Activated naive CD8-positive, alpha-beta T cell treated with anti-CD3 and anti-CD28 coated beads, Interleukin-2, amount 10 ng/mL, durations not matched to agents 7 days and 5 days (primary cell): ENCODE measurements at regions not wholly inside any gene's neighbourhood (a gene's known extent, or its start where the extent isn't known, plus 50 kb on each side); places are given as distances from the start of the nearest gene placed in this dataset.

Source experiments
- ATAC-seq: fragments of 150-1000 bp; cut with Tn5 transposase; one replicate; pipeline ENCODE4 v1.10.0; 2021; ENCODE audit warnings: low read depth, moderate library complexity
- POLR2A ChIA-PET: fragments of 350-600 bp; sonication (Branson Sonifier 250); formaldehyde crosslinking; loops from one replicate; lab custom pipeline; 2021; ENCODE audit warnings: antibody characterized with exemption; lab: Charles Lee
- DNase-seq: peaks from one replicate; pipeline ENCODE4 v3.0.0; 2021
- H3K27ac Mint-ChIP-seq: one replicate; pipeline ENCODE4 v1.8.0; 2022; ENCODE audit warnings: mild to moderate bottlenecking, mixed read lengths
- H3K27me3 Mint-ChIP-seq: one replicate; pipeline ENCODE4 v1.8.0; 2022; ENCODE audit warnings: mild to moderate bottlenecking, moderate library complexity, mixed read lengths
- H3K36me3 Mint-ChIP-seq: one replicate; pipeline ENCODE4 v1.8.0; 2021; ENCODE audit warnings: mild to moderate bottlenecking, mixed read lengths
- H3K4me1 Mint-ChIP-seq: one replicate; pipeline ENCODE4 v1.8.0; 2021; ENCODE audit warnings: mixed read lengths
- H3K4me3 Mint-ChIP-seq: one replicate; pipeline ENCODE4 v1.8.0; 2022; ENCODE audit warnings: mild to moderate bottlenecking, moderate library complexity, mixed read lengths
- H3K9me3 Mint-ChIP-seq: one replicate; pipeline ENCODE4 v1.8.0; 2021; ENCODE audit warnings: mixed read lengths

GRCh38 chr18:55864281-55864680, 276.3 kb upstream of the TCF4 start:
- ATAC-seq (no peak), DNase-seq (no peak)
- no peaks in the 10 kb centered on the region for H3K27me3 Mint-ChIP-seq
- H3K27ac Mint-ChIP-seq = no peak overlapping the region
- H3K4me3 Mint-ChIP-seq = no peak overlapping the region
- H3K4me1 Mint-ChIP-seq = no peaks in the 10 kb centered on the region
- POLR2A ChIA-PET = no interaction called here
- no peaks in the 10 kb centered on the region for H3K9me3 Mint-ChIP-seq
- H3K36me3 Mint-ChIP-seq = no peaks in the 10 kb centered on the region

- Mint-ChIP-seq H3K4me1 (no peaks in the 10 kb centered on the region), H3K27me3 (no peaks in the 10 kb centered on the region), H3K9me3 (no peaks in the 10 kb centered on the region), H3K36me3 (no peaks in the 10 kb centered on the region), H3K4me3 (no peak overlapping the region), H3K27ac (no peak overlapping the region)
- DNase-seq (no peak), ATAC-seq (no peak)
- POLR2A ChIA-PET = no interaction called here
Observed at GRCh38 chr18:55863876-55864275, 275.9 kb upstream of the TCF4 start.

- POLR2A ChIA-PET = no interaction called here
- no peaks in the 10 kb centered on the region for H3K27me3 Mint-ChIP-seq
- no peak for ATAC-seq
- H3K4me3 Mint-ChIP-seq = no peak overlapping the region
- no peaks in the 10 kb centered on the region for H3K4me1 Mint-ChIP-seq
- H3K9me3 Mint-ChIP-seq = no peaks in the 10 kb centered on the region
- H3K36me3 Mint-ChIP-seq = no peaks in the 10 kb centered on the region
- no peak for DNase-seq
- no peak overlapping the region for H3K27ac Mint-ChIP-seq
Observed at GRCh38 chr18:55863391-55863706, 275.4 kb upstream of the TCF4 start.

- Mint-ChIP-seq H3K4me1 (no peaks in the 10 kb centered on the region), H3K36me3 (no peaks in the 10 kb centered on the region), H3K27ac (no peak overlapping the region), H3K9me3 (no peaks in the 10 kb centered on the region), H3K27me3 (no peaks in the 10 kb centered on the region), H3K4me3 (no peak overlapping the region)
- no peak for DNase-seq
- POLR2A ChIA-PET = no interaction called here
- no peak for ATAC-seq
Observed at GRCh38 chr18:55862693-55863390, 274.9 kb upstream of the TCF4 start.

- no peak overlapping the region for H3K27ac Mint-ChIP-seq
- no peaks in the 10 kb centered on the region for H3K9me3 Mint-ChIP-seq
- H3K4me1 Mint-ChIP-seq = no peaks in the 10 kb centered on the region
- no peak for ATAC-seq
- DNase-seq = no peak
- H3K27me3 Mint-ChIP-seq = no peaks in the 10 kb centered on the region
- H3K36me3 Mint-ChIP-seq = no peaks in the 10 kb centered on the region
- H3K4me3 Mint-ChIP-seq = no peak overlapping the region
- POLR2A ChIA-PET = no interaction called here
Observed at GRCh38 chr18:55861266-55861665, 273.3 kb upstream of the TCF4 start.

GRCh38 chr18:55858661-55859515, 270.9 kb upstream of the TCF4 start:
- H3K9me3 Mint-ChIP-seq = no peaks in the 10 kb centered on the region
- DNase-seq (no peak), ATAC-seq (no peak)
- POLR2A ChIA-PET = no interaction called here
- no peak overlapping the region for H3K4me3 Mint-ChIP-seq
- no peaks in the 10 kb centered on the region for H3K27me3 Mint-ChIP-seq
- no peak overlapping the region for H3K27ac Mint-ChIP-seq
- no peaks in the 10 kb centered on the region for H3K4me1 Mint-ChIP-seq
- no peaks in the 10 kb centered on the region for H3K36me3 Mint-ChIP-seq

GRCh38 chr18:55857956-55858355, 270.0 kb upstream of the TCF4 start:
- Mint-ChIP-seq H3K9me3 (no peaks in the 10 kb centered on the region), H3K4me3 (no peak overlapping the region), H3K4me1 (no peaks in the 10 kb centered on the region), H3K27ac (no peak overlapping the region), H3K27me3 (no peaks in the 10 kb centered on the region), H3K36me3 (no peaks in the 10 kb centered on the region)
- POLR2A ChIA-PET = no interaction called here
- ATAC-seq (no peak), DNase-seq (no peak)

GRCh38 chr18:55857409-55857808, 269.4 kb upstream of the TCF4 start:
- Mint-ChIP-seq H3K36me3 (no peaks in the 10 kb centered on the region), H3K27me3 (no peaks in the 10 kb centered on the region), H3K9me3 (no peaks in the 10 kb centered on the region), H3K4me1 (no peaks in the 10 kb centered on the region), H3K27ac (no peak overlapping the region), H3K4me3 (no peak overlapping the region)
- POLR2A ChIA-PET = no interaction called here
- ATAC-seq = no peak
- no peak for DNase-seq

GRCh38 chr18:55856679-55857078, 268.7 kb upstream of the TCF4 start:
- H3K27me3 Mint-ChIP-seq = no peaks in the 10 kb centered on the region
- POLR2A ChIA-PET = no interaction called here
- no peaks in the 10 kb centered on the region for H3K9me3 Mint-ChIP-seq
- DNase-seq (no peak), ATAC-seq (no peak)
- no peaks in the 10 kb centered on the region for H3K4me1 Mint-ChIP-seq
- no peak overlapping the region for H3K27ac Mint-ChIP-seq
- no peak overlapping the region for H3K4me3 Mint-ChIP-seq
- no peaks in the 10 kb centered on the region for H3K36me3 Mint-ChIP-seq

GRCh38 chr18:55856229-55856628, 268.2 kb upstream of the TCF4 start:
- no peaks in the 10 kb centered on the region for H3K36me3 Mint-ChIP-seq
- no peaks in the 10 kb centered on the region for H3K27me3 Mint-ChIP-seq
- POLR2A ChIA-PET = no interaction called here
- ATAC-seq (no peak), DNase-seq (no peak)
- H3K27ac Mint-ChIP-seq = no peak overlapping the region
- no peaks in the 10 kb centered on the region for H3K9me3 Mint-ChIP-seq
- H3K4me1 Mint-ChIP-seq = no peaks in the 10 kb centered on the region
- H3K4me3 Mint-ChIP-seq = no peak overlapping the region

GRCh38 chr18:55853268-55853667, 265.3 kb upstream of the TCF4 start:
- Mint-ChIP-seq H3K9me3 (no peaks in the 10 kb centered on the region), H3K27ac (no peak overlapping the region), H3K36me3 (no peaks in the 10 kb centered on the region), H3K4me1 (no peaks in the 10 kb centered on the region), H3K27me3 (no peaks in the 10 kb centered on the region), H3K4me3 (no peak overlapping the region)
- POLR2A ChIA-PET = no interaction called here
- ATAC-seq (no peak), DNase-seq (no peak)

GRCh38 chr18:55850904-55851303, 262.9 kb upstream of the TCF4 start:
- ATAC-seq = no peak

GRCh38 chr18:55849391-55849790, 261.4 kb upstream of the TCF4 start:
- Mint-ChIP-seq H3K27ac (no peak overlapping the region), H3K4me1 (no peaks in the 10 kb centered on the region), H3K9me3 (no peaks in the 10 kb centered on the region), H3K36me3 (no peaks in the 10 kb centered on the region), H3K27me3 (no peaks in the 10 kb centered on the region), H3K4me3 (no peak overlapping the region)
- DNase-seq (no peak), ATAC-seq (no peak)
- POLR2A ChIA-PET = no interaction called here

More at GRCh38 chr18:55850904-55851303, 262.9 kb upstream of the TCF4 start:
- H3K4me1 Mint-ChIP-seq = no peaks in the 10 kb centered on the region
- no peak for DNase-seq
- no peak overlapping the region for H3K27ac Mint-ChIP-seq
- no peaks in the 10 kb centered on the region for H3K27me3 Mint-ChIP-seq
- H3K9me3 Mint-ChIP-seq = no peaks in the 10 kb centered on the region
- POLR2A ChIA-PET = no interaction called here
- H3K36me3 Mint-ChIP-seq = no peaks in the 10 kb centered on the region
- no peak overlapping the region for H3K4me3 Mint-ChIP-seq

GRCh38 chr18:55847960-55848359, 260.0 kb upstream of the TCF4 start:
- Mint-ChIP-seq H3K9me3 (no peaks in the 10 kb centered on the region), H3K27me3 (no peaks in the 10 kb centered on the region), H3K27ac (no peak overlapping the region), H3K4me3 (no peak overlapping the region), H3K36me3 (no peaks in the 10 kb centered on the region), H3K4me1 (no peaks in the 10 kb centered on the region)
- POLR2A ChIA-PET = no interaction called here
- DNase-seq = no peak
- ATAC-seq = no peak
